Transverse colon (tissue), 4 donors: ENCODE measurements at regions not wholly inside any gene's neighbourhood (a gene's known extent, or its start where the extent isn't known, plus 50 kb on each side); places are given as distances from the start of the nearest gene placed in this dataset.

Experiments used
- DNase-seq: peaks from one replicate; pipeline ENCODE4 v3.0.0-alpha.2; 2019
- H3K27ac ChIP-seq, 4 donors: fragments of 200-600 bp; sonication (generic); 2 replicates each; pipeline ENCODE4 v1.5.1; 2016 to 2018; ENCODE audit warnings: inconsistent platforms in 4 of 4
- H3K27me3 ChIP-seq: fragments of 200-600 bp; sonication (generic); 2 replicates; pipeline ENCODE4 v1.5.1; 2017; ENCODE audit warnings: inconsistent platforms
- H3K36me3 ChIP-seq, 4 donors: fragments of 200-600 bp; sonication (generic); 2 replicates each; pipeline ENCODE4 v1.5.1; 2017 to 2019; ENCODE audit warnings: inconsistent platforms in 4 of 4
- H3K4me1 ChIP-seq, 4 donors: fragments of 200-600 bp; sonication (generic); 2 replicates each; pipeline ENCODE4 v1.5.1; 2017 to 2020; ENCODE audit warnings: inconsistent platforms in 4 of 4
- H3K4me3 ChIP-seq, 4 donors: fragments of 200-600 bp; sonication (generic); 1 replicate in 1 of 4; 2 replicates in 3 of 4; pipeline versions ENCODE4 v1.5.1 to v1.6.1; 2017 to 2019; ENCODE audit warnings: inconsistent platforms in 4 of 4
- H3K9me3 ChIP-seq, 2 donors: fragments of 200-600 bp; sonication (generic); 2 replicates each; pipeline ENCODE4 v1.5.1; 2017 to 2019; ENCODE audit warnings: inconsistent platforms in 2 of 2
- CTCF ChIP-seq, 5 experiments: fragments of 200-600 bp in 3 of 5; fragments of 450-650 bp in 2 of 5; sonication (generic) in 3 of 5; IDR thresholded peaks; 1 replicate in 2 of 5; 2 replicates in 3 of 5; pipeline ENCODE4 v1.5.1; 2016 to 2017; ENCODE audit warnings: antibody characterized with exemption in 5 of 5, inconsistent platforms in 3 of 5, mild to moderate bottlenecking in 2 of 5, moderate library complexity in 1 of 5
- EP300 ChIP-seq: sonication (generic); formaldehyde crosslinking; IDR thresholded peaks from one replicate; pipeline ENCODE4 v1.6.1; 2017; ENCODE audit warnings: antibody characterized with exemption, low read depth
- POLR2A ChIP-seq: fragments of 450-650 bp; IDR thresholded peaks from one replicate; pipeline ENCODE4 v1.6.1; 2016; ENCODE audit warnings: antibody characterized with exemption, mild to moderate bottlenecking, moderate library complexity
- POLR2AphosphoS5 ChIP-seq, 3 donors: sonication (generic); formaldehyde crosslinking; IDR thresholded peaks; one replicate each; pipeline ENCODE4 v1.6.1; 2016; ENCODE audit warnings: antibody characterized with exemption in 3 of 3
- WGBS, 2 donors: methylation state at CpG; one replicate each; pipeline ENCODE4 v1.1.5; 2018; ENCODE audit warnings: low coverage in 1 of 2; 5-methylcytosine and 5-hydroxymethylcytosine counted together
- in situ Hi-C, 4 donors: fragments of 200-750 bp; cut with MboI; loops; one replicate each; pipeline versions ENCODE4 v1.15.0 to v1.15.1; 2017; ENCODE audit warnings: low sequenced_read_pairs in 3 of 4, low pct_ligation_motif_present in 1 of 4, low pct_unique_long_range_greater_than_20kb in 1 of 4
- intact Hi-C: fragments of 100-400 bp; cut with DNase I; formaldehyde crosslinking; loops from one replicate; pipeline ENCODE4 v1.15.1; 2023; ENCODE audit warnings: low total_unique reads

- Histone ChIP-seq H3K36me3 (no peaks in the 10 kb centered on the region), H3K4me1 (peaks cover 0 to 2% (median 0%) of the 10 kb centered on the region in 4 donors), H3K27me3 (no peaks in the 10 kb centered on the region), H3K27ac (no peak overlapping the region), H3K9me3 (no peaks in the 10 kb centered on the region), H3K4me3 (no peak overlapping the region)
- no peak for DNase-seq
- in situ Hi-C loops = no loop called here
- intact Hi-C loops = no loop called here
- TF ChIP-seq EP300 (no peak), POLR2AphosphoS5 (IDR thresholded peaks at IDR 0.05) (no peak), CTCF (IDR thresholded peaks at IDR 0.05) (no peak), POLR2A (no peak)
- WGBS, 2 donors = 46 to 86% methylated on average over 1 of the region's 1 CpG
These were observed 56.2 kb upstream of the APC start for GRCh38 chr5:112681481-112681908.

DNA sequence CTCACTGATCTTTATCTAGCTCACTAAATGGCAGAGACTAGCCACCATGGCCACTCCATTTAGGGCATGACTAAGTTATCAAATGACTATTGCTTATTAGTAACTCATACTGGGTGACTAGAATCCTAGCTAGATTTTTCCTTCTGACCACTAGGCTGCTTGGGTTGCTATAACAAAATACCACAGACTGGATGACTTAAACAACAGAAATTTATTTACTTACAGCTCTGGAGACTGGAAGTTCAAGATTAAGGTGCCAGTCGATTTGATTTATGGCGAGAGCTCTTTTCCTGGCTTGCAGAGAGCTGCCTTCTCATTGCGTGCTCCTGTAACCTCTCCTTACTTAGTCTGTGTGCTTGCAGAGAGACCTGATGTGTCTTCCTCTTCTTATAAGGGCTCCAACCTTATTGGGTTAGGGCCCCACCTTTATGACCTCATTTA lies 55.0 kb upstream of the APC start:
- in situ Hi-C loops = no loop called here
- no peak for DNase-seq
- peaks cover 5% of the 10 kb centered on the region for H3K27me3 ChIP-seq
- 93 to 96% methylated on average over 2 to 3 of the region's 3 CpGs for WGBS, 2 donors
- no peaks in the 10 kb centered on the region for H3K9me3 ChIP-seq
- peaks cover 0 to 2% (median 0%) of the 10 kb centered on the region in 4 donors for H3K4me1 ChIP-seq
- H3K27ac ChIP-seq = no peak overlapping the region
- intact Hi-C loops = no loop called here
- H3K4me3 ChIP-seq = no peak overlapping the region
- no peak for TF ChIP-seq EP300
- no peak for TF ChIP-seq POLR2AphosphoS5 (IDR thresholded peaks at IDR 0.05)
- TF ChIP-seq CTCF (IDR thresholded peaks at IDR 0.05) = no peak
- TF ChIP-seq POLR2A = no peak
- H3K36me3 ChIP-seq = no peaks in the 10 kb centered on the region

DNA sequence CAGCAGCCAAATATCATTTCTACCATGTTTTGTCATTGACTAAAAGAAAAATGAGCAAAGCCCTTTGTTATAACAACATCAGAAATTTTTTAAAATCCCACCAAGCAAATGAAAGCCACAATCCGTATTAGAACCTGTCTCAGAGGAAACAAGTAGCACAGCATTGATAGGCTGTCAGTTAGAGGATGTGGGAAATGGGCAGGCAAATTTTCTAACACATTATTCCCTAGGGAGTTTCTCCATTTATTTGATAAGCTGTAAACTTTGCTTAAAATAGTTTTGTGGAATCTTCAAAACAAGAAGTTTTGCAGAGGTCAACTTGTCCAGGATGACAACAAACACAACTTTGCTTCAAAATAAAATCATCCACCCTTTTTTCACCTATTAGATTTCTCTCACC lies 53.6 kb upstream of the APC start:
- intact Hi-C loops (no loop called here), in situ Hi-C loops (no loop called here)
- Histone ChIP-seq H3K27me3 (peaks cover 5% of the 10 kb centered on the region), H3K4me1 (peaks cover 0 to 2% (median 0%) of the 10 kb centered on the region in 4 donors), H3K36me3 (no peaks in the 10 kb centered on the region), H3K9me3 (no peaks in the 10 kb centered on the region), H3K4me3 (no peak overlapping the region), H3K27ac (peak overlapping the region in 3 of 4 donors; percentile 6 to 62 (median 29))
- DNase-seq = no peak
- no peak for TF ChIP-seq EP300
- TF ChIP-seq POLR2A = no peak
- TF ChIP-seq CTCF (IDR thresholded peaks at IDR 0.05) = no peak
- TF ChIP-seq POLR2AphosphoS5 (IDR thresholded peaks at IDR 0.05) = no peak
- WGBS, 2 donors = 57 to 67% methylated on average over 1 of the region's 1 CpG

GRCh38 chr5:112684737-112685136 lies 52.9 kb upstream of the APC start:
- in situ Hi-C loops (no loop called here), intact Hi-C loops (no loop called here)
- Histone ChIP-seq H3K9me3 (no peaks in the 10 kb centered on the region), H3K4me3 (no peak overlapping the region), H3K4me1 (peaks cover 0 to 2% (median 0%) of the 10 kb centered on the region in 4 donors), H3K36me3 (no peaks in the 10 kb centered on the region), H3K27me3 (peaks cover 5% of the 10 kb centered on the region), H3K27ac (peak overlapping the region; percentile 32 to 62 (median 41))
- no peak for DNase-seq
- no peak for TF ChIP-seq POLR2AphosphoS5 (IDR thresholded peaks at IDR 0.05)
- TF ChIP-seq POLR2A = no peak
- TF ChIP-seq EP300 = no peak
- TF ChIP-seq CTCF (IDR thresholded peaks at IDR 0.05) = no peak
- WGBS, 2 donors = 64 to 66% methylated on average over 2 to 4 of the region's 4 CpGs
